ENCODE measurements at regions not wholly inside any gene's neighbourhood (a gene's known extent, or its start where the extent isn't known, plus 50 kb on each side); places are given as distances from the start of the nearest gene placed in this dataset.
"Not testable (repeated sequence)": the region's sequence is repeated elsewhere in the genome, so short reads cannot be mapped to it uniquely, and the experiment has no call there.

GRCh38 chr1:67552336-67552759 lies 122.1 kb upstream of the SERBP1 start:
- Histone ChIP-seq H3K4me3 (no peak overlapping the region), H3F3A (ENCODE audit: low read depth) (no peaks in the 10 kb centered on the region), H3K36me3 (no peaks in the 10 kb centered on the region), H3K9me3 (ENCODE audit: low read depth) (no peaks in the 10 kb centered on the region), H3K79me2 (ENCODE audit: low read depth) (no peaks in the 10 kb centered on the region), H2AFZ (replicated peaks) (no peak overlapping the region), H3K4me1 (peaks cover 5% of the 10 kb centered on the region), H4K20me1 (ENCODE audit: low read depth) (no peaks in the 10 kb centered on the region), H3K9ac (no peak overlapping the region), H3K4me2 (no peak overlapping the region), H3K27me3 (no peaks in the 10 kb centered on the region), H3K27ac (no peak overlapping the region)
- no peak overlapping the region for H3K27ac Mint-ChIP-seq
- H3K4me1 Mint-ChIP-seq: peaks cover 9% of the 10 kb centered on the region
- H3K36me3 Mint-ChIP-seq: no peaks in the 10 kb centered on the region
- peaks cover 6% of the 10 kb centered on the region for H3K9me3 Mint-ChIP-seq
- DNase-seq (ENCODE audit: low spot score): no peak
- TF ChIP-seq EZH2phosphoT487 (IDR thresholded peaks at IDR 0.05) (no peak), EZH2 (IDR thresholded peaks at IDR 0.05) (no peak), CTCF (IDR thresholded peaks at IDR 0.05) (no peak)
- H3K4me3 Mint-ChIP-seq: no peak overlapping the region
- peaks cover 2% of the 10 kb centered on the region for H3K27me3 Mint-ChIP-seq (ENCODE audit: insufficient read depth, low read depth)

DNA sequence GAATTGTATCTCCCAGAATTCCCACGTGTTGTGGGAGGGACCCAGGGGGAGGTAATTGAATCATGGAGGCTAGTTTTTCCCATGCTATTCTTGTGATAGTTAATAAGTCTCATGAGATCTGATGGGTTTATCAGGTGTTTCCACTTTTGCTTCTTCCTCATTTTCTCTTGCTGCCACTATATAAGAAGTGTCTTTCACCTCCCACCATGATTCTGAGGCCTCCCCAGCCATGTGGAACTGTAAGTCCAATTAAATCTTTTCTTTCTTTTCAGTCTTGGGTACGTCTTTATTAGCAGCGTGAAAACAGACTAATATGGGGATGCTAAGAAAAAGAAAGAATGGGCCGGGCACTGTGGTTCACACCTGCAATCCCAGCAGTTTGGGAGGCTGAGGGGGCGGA lies 124.0 kb upstream of the SERBP1 start:
- H3K36me3 Mint-ChIP-seq; H3K36me3 ChIP-seq; H3K4me3 ChIP-seq; DNase-seq (ENCODE audit: low spot score); H3K79me2 ChIP-seq (ENCODE audit: low read depth); H3K9me3 Mint-ChIP-seq; H3K4me1 ChIP-seq; H3K9me3 ChIP-seq (ENCODE audit: low read depth); H3F3A ChIP-seq (ENCODE audit: low read depth); H3K27ac Mint-ChIP-seq; H3K27ac ChIP-seq; H3K4me3 Mint-ChIP-seq; H2AFZ ChIP-seq (replicated peaks); H3K9ac ChIP-seq; H3K4me2 ChIP-seq; H4K20me1 ChIP-seq (ENCODE audit: low read depth); H3K27me3 ChIP-seq; H3K27me3 Mint-ChIP-seq (ENCODE audit: insufficient read depth, low read depth): not testable (repeated sequence)
- H3K4me1 Mint-ChIP-seq: peaks cover 21% of the 10 kb centered on the region

GRCh38 chr1:67555461-67556296 lies 125.5 kb upstream of the SERBP1 start:
- no peak overlapping the region for H3K27ac Mint-ChIP-seq
- TF ChIP-seq CTCF (IDR thresholded peaks at IDR 0.05) (no peak), EZH2 (IDR thresholded peaks at IDR 0.05) (no peak), EZH2phosphoT487 (IDR thresholded peaks at IDR 0.05) (no peak)
- no peak for DNase-seq (ENCODE audit: low spot score)
- H3K4me1 ChIP-seq: peaks cover 5% of the 10 kb centered on the region
- H2AFZ ChIP-seq (replicated peaks): peak overlapping the region; percentile 72
- no peak overlapping the region for H3K4me3 Mint-ChIP-seq
- no peaks in the 10 kb centered on the region for H3K36me3 Mint-ChIP-seq
- H3F3A ChIP-seq (ENCODE audit: low read depth): no peaks in the 10 kb centered on the region
- H4K20me1 ChIP-seq (ENCODE audit: low read depth): no peaks in the 10 kb centered on the region
- peaks cover 3% of the 10 kb centered on the region for H3K27me3 Mint-ChIP-seq (ENCODE audit: insufficient read depth, low read depth)
- H3K9ac ChIP-seq: no peak overlapping the region
- no peaks in the 10 kb centered on the region for H3K27me3 ChIP-seq
- no peaks in the 10 kb centered on the region for H3K79me2 ChIP-seq (ENCODE audit: low read depth)
- H3K4me2 ChIP-seq: no peak overlapping the region
- H3K4me3 ChIP-seq: no peak overlapping the region
- H3K9me3 ChIP-seq (ENCODE audit: low read depth): no peaks in the 10 kb centered on the region
- no peaks in the 10 kb centered on the region for H3K36me3 ChIP-seq
- peaks cover 21% of the 10 kb centered on the region for H3K4me1 Mint-ChIP-seq
- no peaks in the 10 kb centered on the region for H3K9me3 Mint-ChIP-seq
- no peak overlapping the region for H3K27ac ChIP-seq

- no peaks in the 10 kb centered on the region for H3K36me3 ChIP-seq
- Mint-ChIP-seq H3K4me1 (peaks cover 21% of the 10 kb centered on the region), H3K27me3 (ENCODE audit: insufficient read depth, low read depth) (peaks cover 4% of the 10 kb centered on the region), H3K36me3 (no peaks in the 10 kb centered on the region), H3K27ac (no peak overlapping the region), H3K4me3 (no peak overlapping the region), H3K9me3 (no peaks in the 10 kb centered on the region)
- no peaks in the 10 kb centered on the region for H4K20me1 ChIP-seq (ENCODE audit: low read depth)
- no peaks in the 10 kb centered on the region for H3K9me3 ChIP-seq (ENCODE audit: low read depth)
- no peak overlapping the region for H3K4me2 ChIP-seq
- no peaks in the 10 kb centered on the region for H3K79me2 ChIP-seq (ENCODE audit: low read depth)
- no peak for DNase-seq (ENCODE audit: low spot score)
- no peak overlapping the region for H3K4me3 ChIP-seq
- H3K9ac ChIP-seq: no peak overlapping the region
- TF ChIP-seq EZH2phosphoT487 (IDR thresholded peaks at IDR 0.05) (no peak), CTCF (IDR thresholded peaks at IDR 0.05) (no peak), EZH2 (IDR thresholded peaks at IDR 0.05) (no peak)
- no peaks in the 10 kb centered on the region for H3K27me3 ChIP-seq
- H3K4me1 ChIP-seq: peaks cover 5% of the 10 kb centered on the region
- no peaks in the 10 kb centered on the region for H3F3A ChIP-seq (ENCODE audit: low read depth)
- H2AFZ ChIP-seq (replicated peaks): peak overlapping the region; percentile 72
- no peak overlapping the region for H3K27ac ChIP-seq
These were observed 126.2 kb upstream of the SERBP1 start for GRCh38 chr1:67556297-67556900.
